HG03280 (cell line): ENCODE measurements at regions not wholly inside any gene's neighbourhood (a gene's known extent, or its start where the extent isn't known, plus 50 kb on each side); places are given as distances from the start of the nearest gene placed in this dataset.

Experiments
- ATAC-seq: cut with Tn5 transposase; IDR thresholded peaks from one replicate; pipeline ENCODE4 v1.9.1; 2021; ENCODE audit warnings: mild to moderate bottlenecking, moderate library complexity; ENCODE audit not compliant: unreplicated experiment

- ATAC-seq: no peak
These were observed 210.1 kb downstream of the PCDH7 start for GRCh38 chr4:30930276-30930675.

GRCh38 chr4:30932581-30932980 is 212.4 kb downstream of the PCDH7 start:
- ATAC-seq: no peak

- no peak for ATAC-seq
These were observed 218.9 kb downstream of the PCDH7 start for GRCh38 chr4:30939069-30939468.

- ATAC-seq: no peak
These were observed 219.5 kb downstream of the PCDH7 start for GRCh38 chr4:30939684-30940083.

- ATAC-seq: no peak
These were observed 221.5 kb downstream of the PCDH7 start for GRCh38 chr4:30941641-30942040.

- no peak for ATAC-seq
These were observed 223.2 kb downstream of the PCDH7 start for GRCh38 chr4:30943356-30943755.

GRCh38 chr4:30945586-30945985 is 225.4 kb downstream of the PCDH7 start:
- no peak for ATAC-seq

GRCh38 chr4:30946288-30946687 is 226.1 kb downstream of the PCDH7 start:
- ATAC-seq: no peak

GRCh38 chr4:30948653-30949052 is 228.5 kb downstream of the PCDH7 start:
- no peak for ATAC-seq

GRCh38 chr4:30950737-30951136 is 230.6 kb downstream of the PCDH7 start:
- ATAC-seq: no peak

- no peak for ATAC-seq
These were observed 232.5 kb downstream of the PCDH7 start for GRCh38 chr4:30952526-30953219.

GRCh38 chr4:30953799-30954198 is 233.6 kb downstream of the PCDH7 start:
- no peak for ATAC-seq

GRCh38 chr4:30956916-30957315 is 236.7 kb downstream of the PCDH7 start:
- no peak for ATAC-seq

GRCh38 chr4:30957706-30958105 is 237.5 kb downstream of the PCDH7 start:
- ATAC-seq: no peak

GRCh38 chr4:30959781-30960485 is 239.8 kb downstream of the PCDH7 start:
- no peak for ATAC-seq

GRCh38 chr4:30962939-30963338 is 242.8 kb downstream of the PCDH7 start:
- ATAC-seq: no peak

GRCh38 chr4:30968926-30969325 is 248.8 kb downstream of the PCDH7 start:
- no peak for ATAC-seq

GRCh38 chr4:30972542-30972941 is 252.4 kb downstream of the PCDH7 start:
- no peak for ATAC-seq

- no peak for ATAC-seq
These were observed 253.8 kb downstream of the PCDH7 start for GRCh38 chr4:30973993-30974392.

GRCh38 chr4:30979402-30979801 is 259.2 kb downstream of the PCDH7 start:
- ATAC-seq: no peak

GRCh38 chr4:30989508-30989907 is 269.3 kb downstream of the PCDH7 start:
- ATAC-seq: no peak

GRCh38 chr4:30996841-30997240 is 276.7 kb downstream of the PCDH7 start:
- no peak for ATAC-seq

GRCh38 chr4:31005037-31005436 is 284.9 kb downstream of the PCDH7 start:
- ATAC-seq: no peak
